GM12892 (cell line): ENCODE measurements at regions not wholly inside any gene's neighbourhood (a gene's known extent, or its start where the extent isn't known, plus 50 kb on each side); places are given as distances from the start of the nearest gene placed in this dataset.
"Not testable (repeated sequence)": the region's sequence is repeated elsewhere in the genome, so short reads cannot be mapped to it uniquely, and the experiment has no call there.

Source experiments
- DNase-seq: peaks from one replicate; pipeline ENCODE4 v3.0.0; 2011; ENCODE audit not compliant: insufficient read length
- FAIRE-seq: peaks from 2 replicates; lab custom pipeline; 2011; peaks lifted over from hg19 to GRCh38; lab: Jason Lieb, UNC
- POLR2A ChIP-seq: IDR thresholded peaks from 2 replicates; pipeline ENCODE4 v1.6.1; 2011; ENCODE audit warnings: low read depth, low read length, control low read depth
- POLR2AphosphoS5 ChIP-seq: IDR thresholded peaks from 2 replicates; pipeline ENCODE4 v1.6.1; 2011; ENCODE audit warnings: low read depth, low read length, control low read depth
- TAF1 ChIP-seq: IDR thresholded peaks from 2 replicates; pipeline ENCODE4 v1.6.1; 2011; ENCODE audit warnings: low read depth, mild to moderate bottlenecking, control low read depth, low read length, borderline replicate concordance

GRCh38 chr9:94033383-94033782, 50.9 kb upstream of the PTPDC1 start:
- no peak for TF ChIP-seq POLR2A
- no peak for TF ChIP-seq POLR2AphosphoS5
- TF ChIP-seq TAF1: no peak
- FAIRE-seq (no peak), DNase-seq (no peak)

- no peak for FAIRE-seq
- no peak for DNase-seq
- TF ChIP-seq POLR2A: no peak
- no peak for TF ChIP-seq POLR2AphosphoS5
- no peak for TF ChIP-seq TAF1
Measured at GRCh38 chr9:94031946-94032345, 52.3 kb upstream of the PTPDC1 start.

- no peak for TF ChIP-seq POLR2A
- no peak for TF ChIP-seq TAF1
- no peak for TF ChIP-seq POLR2AphosphoS5
- FAIRE-seq: no peak
- DNase-seq: no peak
Measured at GRCh38 chr9:94031380-94031779, 52.9 kb upstream of the PTPDC1 start.

GRCh38 chr9:94030318-94031179, 53.7 kb upstream of the PTPDC1 start:
- FAIRE-seq: peak; percentile 94
- peak; percentile 82 for DNase-seq
- TF ChIP-seq POLR2A (peak; percentile 77; the same call in 1 of the 2 replicates), POLR2AphosphoS5 (peak; percentile 71), TAF1 (no peak)

- DNase-seq: no peak
- peak; percentile 17 for FAIRE-seq
- TF ChIP-seq TAF1 (no peak), POLR2AphosphoS5 (no peak), POLR2A (no peak)
Measured at GRCh38 chr9:94029932-94030317, 54.3 kb upstream of the PTPDC1 start.

GRCh38 chr9:94026816-94027215, 57.4 kb upstream of the PTPDC1 start:
- DNase-seq (no peak), FAIRE-seq (no peak)
- TF ChIP-seq POLR2AphosphoS5: no peak
- TF ChIP-seq TAF1: no peak
- no peak for TF ChIP-seq POLR2A

GRCh38 chr9:94022476-94022875, 61.8 kb upstream of the PTPDC1 start:
- not testable (repeated sequence) for DNase-seq, FAIRE-seq

- FAIRE-seq, DNase-seq: not testable (repeated sequence)
Measured at GRCh38 chr9:94020836-94021235, 63.4 kb upstream of the PTPDC1 start.

- DNase-seq: no peak
- no peak for FAIRE-seq
- TF ChIP-seq TAF1: no peak
- TF ChIP-seq POLR2AphosphoS5: no peak
- no peak for TF ChIP-seq POLR2A
Measured at GRCh38 chr9:94018628-94019027, 63.5 kb upstream of the BARX1 start.

GRCh38 chr9:94017939-94018531, 62.9 kb upstream of the BARX1 start:
- no peak for DNase-seq
- TF ChIP-seq POLR2A (no peak), POLR2AphosphoS5 (no peak), TAF1 (no peak)
- FAIRE-seq: no peak

- TF ChIP-seq TAF1 (no peak), POLR2AphosphoS5 (no peak), POLR2A (no peak)
- no peak for DNase-seq
- no peak for FAIRE-seq
Measured at GRCh38 chr9:94016744-94017143, 61.6 kb upstream of the BARX1 start.

- FAIRE-seq: no peak
- TF ChIP-seq POLR2A: no peak
- TF ChIP-seq TAF1: no peak
- no peak for TF ChIP-seq POLR2AphosphoS5
- DNase-seq: no peak
Measured at GRCh38 chr9:94014920-94015319, 59.8 kb upstream of the BARX1 start.
